Vagina (tissue), 2 donors: ENCODE measurements at regions not wholly inside any gene's neighbourhood (a gene's known extent, or its start where the extent isn't known, plus 50 kb on each side); places are given as distances from the start of the nearest gene placed in this dataset.

Source experiments
- POLR2A ChIP-seq, 2 donors: fragments of 450-650 bp; IDR thresholded peaks; one replicate each; pipeline ENCODE4 v1.6.1; 2017; ENCODE audit warnings: antibody characterized with exemption in 2 of 2, mild to moderate bottlenecking in 2 of 2, moderate library complexity in 2 of 2
- POLR2AphosphoS5 ChIP-seq, 2 donors: sonication (generic); formaldehyde crosslinking; IDR thresholded peaks; one replicate each; pipeline ENCODE4 v1.9.0; 2017; ENCODE audit warnings: antibody characterized with exemption in 2 of 2, mild to moderate bottlenecking in 2 of 2, low read depth in 1 of 2; ENCODE audit not compliant: insufficient read depth in 1 of 2
- TF ChIP-seq, protein P1 (sequence below), 3 experiments: fragments of 450-650 bp in 2 of 3; fragments of 200-600 bp in 1 of 3; sonication (generic) in 1 of 3; IDR thresholded peaks; one replicate each; pipeline ENCODE4 v1.5.1; 2017 to 2019; ENCODE audit warnings: antibody characterized with exemption in 3 of 3, mild to moderate bottlenecking in 2 of 3, moderate library complexity in 2 of 3

DNA sequence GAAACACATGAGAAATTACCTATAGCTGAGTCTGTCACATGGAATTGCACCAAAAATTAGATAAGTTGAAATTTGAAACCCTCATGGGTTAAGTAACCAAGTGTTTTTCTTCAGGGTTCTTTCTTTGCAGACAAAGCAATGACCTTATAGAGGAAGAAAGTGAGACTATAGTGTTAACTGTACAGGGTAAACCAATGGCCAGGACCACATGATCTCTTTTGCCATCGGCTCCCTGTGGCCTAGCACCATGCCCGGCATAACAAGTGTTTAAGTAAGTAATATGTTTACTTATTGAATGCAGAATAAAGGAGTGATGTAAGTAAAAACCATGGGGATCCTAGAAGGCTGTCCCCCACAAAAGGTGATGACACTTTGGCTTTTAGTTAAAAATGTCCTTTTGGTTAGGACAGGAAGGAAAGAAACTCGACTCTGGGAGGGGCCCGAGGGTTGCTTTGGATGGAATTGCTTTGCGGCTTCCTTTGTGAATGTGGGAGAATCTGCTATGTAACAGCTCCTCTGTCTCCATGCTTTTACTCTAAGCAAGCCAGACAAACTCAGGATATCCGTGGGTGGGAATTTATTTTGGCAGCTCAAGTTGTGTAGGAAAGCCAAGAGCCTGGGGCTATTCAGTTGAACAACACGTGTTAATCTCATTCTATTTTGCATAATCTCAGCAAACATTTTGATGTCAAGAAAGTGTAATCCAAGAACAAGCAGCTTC is 454.7 kb downstream of the INSC start:
- TF ChIP-seq, protein P1, sequence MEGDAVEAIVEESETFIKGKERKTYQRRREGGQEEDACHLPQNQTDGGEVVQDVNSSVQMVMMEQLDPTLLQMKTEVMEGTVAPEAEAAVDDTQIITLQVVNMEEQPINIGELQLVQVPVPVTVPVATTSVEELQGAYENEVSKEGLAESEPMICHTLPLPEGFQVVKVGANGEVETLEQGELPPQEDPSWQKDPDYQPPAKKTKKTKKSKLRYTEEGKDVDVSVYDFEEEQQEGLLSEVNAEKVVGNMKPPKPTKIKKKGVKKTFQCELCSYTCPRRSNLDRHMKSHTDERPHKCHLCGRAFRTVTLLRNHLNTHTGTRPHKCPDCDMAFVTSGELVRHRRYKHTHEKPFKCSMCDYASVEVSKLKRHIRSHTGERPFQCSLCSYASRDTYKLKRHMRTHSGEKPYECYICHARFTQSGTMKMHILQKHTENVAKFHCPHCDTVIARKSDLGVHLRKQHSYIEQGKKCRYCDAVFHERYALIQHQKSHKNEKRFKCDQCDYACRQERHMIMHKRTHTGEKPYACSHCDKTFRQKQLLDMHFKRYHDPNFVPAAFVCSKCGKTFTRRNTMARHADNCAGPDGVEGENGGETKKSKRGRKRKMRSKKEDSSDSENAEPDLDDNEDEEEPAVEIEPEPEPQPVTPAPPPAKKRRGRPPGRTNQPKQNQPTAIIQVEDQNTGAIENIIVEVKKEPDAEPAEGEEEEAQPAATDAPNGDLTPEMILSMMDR (IDR thresholded peaks at IDR 0.05), result no peak
- TF ChIP-seq POLR2A (IDR thresholded peaks at IDR 0.05) (no peak), POLR2AphosphoS5 (IDR thresholded peaks at IDR 0.05; ENCODE audit: insufficient read depth in 1 of 2, low read depth in 1 of 2) (no peak)
